ENCODE measurements at regions not wholly inside any gene's neighbourhood (a gene's known extent, or its start where the extent isn't known, plus 50 kb on each side); places are given as distances from the start of the nearest gene placed in this dataset.
"Not testable (repeated sequence)": the region's sequence is repeated elsewhere in the genome, so short reads cannot be mapped to it uniquely, and the experiment has no call there.

- DNase-seq (ENCODE audit: low spot score) = no peak
These were observed 970.9 kb downstream of the EFNA5 start for GRCh38 chr5:106699796-106700195.

DNA sequence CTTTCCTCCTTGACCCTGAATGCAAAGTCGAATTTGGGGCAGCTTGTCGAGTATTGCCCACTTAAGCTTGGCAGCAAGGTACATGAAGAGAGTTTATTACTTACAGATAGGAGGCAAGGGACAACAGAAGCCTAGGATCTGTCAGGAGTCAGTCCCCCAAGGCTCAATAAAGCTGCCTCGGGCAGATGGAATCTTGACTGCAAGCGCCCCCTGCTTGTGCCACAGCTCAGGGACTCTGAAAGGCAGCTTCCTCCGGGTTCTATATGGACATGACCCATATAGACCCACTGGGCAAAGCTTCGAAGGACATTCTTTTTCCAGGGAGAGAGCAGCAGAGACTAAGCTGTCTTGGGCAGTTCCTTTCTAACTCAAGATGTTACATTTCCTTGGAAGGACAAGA lies 971.5 kb downstream of the EFNA5 start:
- DNase-seq (ENCODE audit: low spot score) = no peak

GRCh38 chr5:106698169-106698568 lies 972.6 kb downstream of the EFNA5 start:
- DNase-seq (ENCODE audit: low spot score) = no peak

- DNase-seq (ENCODE audit: low spot score) = no peak
These were observed 979.0 kb downstream of the EFNA5 start for GRCh38 chr5:106691701-106692100.

GRCh38 chr5:106690585-106690984 lies 980.2 kb downstream of the EFNA5 start:
- no peak for DNase-seq (ENCODE audit: low spot score)

DNA sequence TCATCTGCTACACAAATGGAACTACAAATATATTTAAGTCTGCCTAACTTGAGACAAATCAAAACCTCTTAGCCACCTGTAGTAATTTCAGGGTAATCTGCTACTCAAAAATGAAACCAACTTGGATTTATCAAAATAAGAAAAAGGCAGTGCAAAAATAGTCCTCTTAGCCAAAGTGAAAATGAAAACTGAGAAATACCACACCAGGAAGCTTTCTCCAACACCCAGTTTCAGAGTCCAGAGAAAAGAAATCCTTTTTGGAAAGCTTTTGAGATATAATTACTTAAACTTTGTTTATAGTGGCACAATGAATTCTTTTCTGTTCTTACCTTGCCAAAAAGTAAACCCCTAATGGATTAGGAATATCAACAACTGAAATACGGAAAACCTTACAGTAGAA lies 990.4 kb downstream of the EFNA5 start:
- DNase-seq (ENCODE audit: low spot score) = no peak

GRCh38 chr5:106677057-106677456 lies 993.7 kb downstream of the EFNA5 start:
- DNase-seq (ENCODE audit: low spot score) = no peak

- no peak for DNase-seq (ENCODE audit: low spot score)
These were observed 995.0 kb downstream of the EFNA5 start for GRCh38 chr5:106675687-106676086.

- DNase-seq (ENCODE audit: low spot score) = no peak
These were observed 996.8 kb downstream of the EFNA5 start for GRCh38 chr5:106673941-106674340.

DNA sequence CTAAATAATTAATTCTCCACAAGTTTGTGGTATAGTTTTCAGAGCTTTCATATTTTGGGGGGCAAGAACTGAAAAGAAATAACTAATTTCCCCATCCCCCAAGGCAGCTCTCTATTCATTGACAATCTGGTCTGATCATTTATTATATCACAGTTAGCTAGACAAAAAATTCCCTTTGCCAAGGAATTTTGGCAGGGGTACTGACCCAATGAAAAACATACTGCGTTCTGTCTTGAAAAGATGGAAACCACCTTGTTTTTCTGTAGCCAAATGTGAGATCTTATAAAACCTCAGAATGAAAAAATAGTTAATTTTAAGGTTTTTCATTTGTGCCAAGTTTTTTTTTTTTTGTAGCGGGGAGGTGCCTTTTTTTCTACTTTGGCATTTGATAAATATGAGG lies 1008.9 kb downstream of the EFNA5 start:
- no peak for DNase-seq (ENCODE audit: low spot score)

GRCh38 chr5:106660681-106661080 lies 1010.1 kb downstream of the EFNA5 start:
- no peak for DNase-seq (ENCODE audit: low spot score)

GRCh38 chr5:106658150-106658549 lies 1012.6 kb downstream of the EFNA5 start:
- DNase-seq (ENCODE audit: low spot score) = no peak

DNA sequence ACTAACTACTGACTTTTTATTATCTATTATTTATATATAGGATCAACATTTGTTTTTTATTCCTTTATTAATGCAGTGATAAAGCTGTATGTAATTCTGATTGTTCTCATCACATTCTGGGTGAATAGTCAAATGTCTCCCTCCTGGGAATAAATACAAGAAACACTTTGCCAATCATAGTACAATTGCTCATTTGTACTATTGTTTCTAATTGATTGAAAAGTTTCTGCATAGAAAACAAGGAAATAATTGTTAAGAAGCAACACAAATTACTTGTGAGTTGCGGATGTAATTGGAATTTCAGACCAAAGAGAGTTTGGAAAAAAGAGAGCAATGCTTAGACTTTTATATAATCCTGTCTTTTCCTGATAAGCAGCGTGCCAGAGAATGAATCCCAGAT lies 1013.9 kb downstream of the EFNA5 start:
- no peak for DNase-seq (ENCODE audit: low spot score)

DNA sequence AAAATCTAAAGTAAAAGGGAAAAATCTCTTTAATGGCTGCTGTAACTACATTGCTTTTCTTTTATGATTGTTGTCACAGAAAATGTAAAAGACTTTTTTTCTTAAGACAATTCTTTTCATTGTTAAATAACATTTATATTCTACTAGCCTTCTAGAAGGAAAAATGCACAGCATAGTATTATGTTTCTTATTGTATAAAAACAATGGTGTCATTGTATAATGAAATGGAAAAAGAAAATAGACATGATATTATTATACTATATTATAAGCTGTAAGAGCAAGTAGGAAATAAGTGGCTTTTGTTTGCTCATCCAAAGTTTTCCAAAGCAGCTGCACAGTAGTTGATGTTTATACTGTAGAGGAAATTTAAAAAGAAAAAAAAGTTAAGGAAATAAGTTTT lies 1021.7 kb downstream of the EFNA5 start:
- no peak for DNase-seq (ENCODE audit: low spot score)

DNA sequence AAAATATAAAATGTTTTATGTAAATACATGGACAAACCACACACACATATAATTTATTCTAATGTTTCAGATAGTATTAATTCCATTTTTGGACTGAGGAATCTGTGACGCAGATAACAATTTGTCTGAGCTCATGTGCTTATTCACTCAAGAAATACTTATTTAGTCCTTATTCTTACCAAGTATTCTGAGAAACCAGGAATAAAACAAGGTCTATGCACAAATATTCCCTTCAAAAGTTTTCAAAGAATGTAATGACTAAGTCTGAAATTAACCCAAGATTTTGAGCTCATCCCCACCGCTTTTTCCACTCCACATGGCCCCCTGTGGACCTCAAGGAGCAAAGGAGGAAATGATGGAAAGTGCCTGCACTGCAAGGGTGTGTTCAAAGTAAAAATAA lies 1022.3 kb downstream of the EFNA5 start:
- DNase-seq (ENCODE audit: low spot score) = no peak

- DNase-seq (ENCODE audit: low spot score) = no peak
These were observed 1024.6 kb downstream of the EFNA5 start for GRCh38 chr5:106646106-106646505.

- DNase-seq (ENCODE audit: low spot score) = no peak
These were observed 1030.2 kb downstream of the EFNA5 start for GRCh38 chr5:106640511-106640910.

DNA sequence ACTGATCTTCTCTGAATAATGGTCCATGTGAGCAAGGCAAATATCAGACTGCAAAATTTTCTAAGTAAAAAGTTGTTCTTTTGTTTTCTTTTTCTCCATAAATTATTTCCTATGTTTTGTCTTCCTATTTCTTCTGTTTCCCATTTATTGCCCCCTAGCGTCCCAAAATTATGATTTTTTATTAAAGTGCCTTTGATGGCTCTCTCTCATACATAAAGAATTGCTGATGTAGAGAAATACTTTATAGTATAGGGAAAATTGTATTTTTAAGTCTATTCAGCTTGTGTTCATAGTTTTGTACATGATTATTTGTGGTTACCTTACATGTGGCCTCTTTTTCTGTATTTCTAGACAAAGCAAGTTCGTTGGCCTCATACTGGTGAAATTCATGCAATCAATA lies 1031.2 kb downstream of the EFNA5 start:
- DNase-seq (ENCODE audit: low spot score) = no peak

DNA sequence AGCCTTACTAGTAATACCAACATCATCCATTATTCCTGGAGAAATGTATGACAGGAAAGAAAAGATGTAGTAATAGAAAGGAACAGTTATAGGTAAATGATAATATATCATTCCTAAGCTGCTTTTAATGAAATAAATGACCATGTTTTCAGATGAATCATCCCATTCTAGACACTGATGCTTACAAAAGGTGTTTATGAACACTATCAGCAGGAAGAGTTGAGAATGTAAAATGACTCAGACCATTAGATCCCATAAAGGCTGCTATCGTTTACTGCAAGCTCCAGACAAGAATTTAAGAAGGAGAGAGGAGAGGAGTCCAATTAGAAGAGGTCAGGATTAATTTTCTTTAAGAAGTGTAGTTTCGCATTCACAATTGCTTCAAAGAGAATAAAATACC lies 1033.5 kb downstream of the EFNA5 start:
- no peak for DNase-seq (ENCODE audit: low spot score)

DNA sequence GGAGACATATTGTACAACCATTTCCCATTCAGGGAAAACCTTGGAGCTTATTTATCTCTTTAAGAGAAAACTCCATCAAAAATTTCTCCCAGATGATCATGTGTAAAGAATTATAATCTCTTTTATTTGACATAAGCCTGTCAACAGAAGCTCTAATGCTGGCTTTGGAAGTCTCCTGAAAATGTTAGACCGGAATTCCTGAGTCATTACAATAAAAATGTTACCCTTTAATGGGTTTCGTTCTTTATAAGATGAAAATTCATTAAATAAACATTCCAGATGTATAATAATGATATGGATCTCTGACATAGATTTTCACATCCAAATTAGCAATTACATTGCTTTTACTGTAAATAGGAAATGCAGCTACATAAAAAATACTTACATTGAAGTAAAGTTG lies 1036.4 kb downstream of the EFNA5 start:
- DNase-seq (ENCODE audit: low spot score) = no peak

- DNase-seq (ENCODE audit: low spot score) = no peak
These were observed 1036.9 kb downstream of the EFNA5 start for GRCh38 chr5:106633825-106634224.

DNA sequence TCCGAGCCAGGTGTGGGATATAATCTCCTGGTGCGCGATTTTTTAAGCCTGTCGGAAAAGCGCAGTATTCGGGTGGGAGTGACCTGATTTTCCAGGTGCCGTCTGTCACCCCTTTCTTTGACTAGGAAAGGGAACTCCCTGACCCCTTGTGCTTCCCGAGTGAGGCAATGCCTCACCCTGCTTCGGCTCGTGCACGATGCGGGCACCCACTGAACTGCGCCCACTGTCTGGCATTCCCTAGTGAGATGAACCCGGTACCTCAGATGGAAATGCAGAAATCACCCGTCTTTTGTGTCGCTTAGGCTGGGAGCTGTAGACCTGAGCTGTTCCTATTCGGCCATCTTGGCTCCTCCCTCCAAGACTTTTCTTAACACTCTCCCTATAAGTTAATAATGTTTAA lies 1042.3 kb downstream of the EFNA5 start:
- DNase-seq (ENCODE audit: low spot score) = not testable (repeated sequence)

DNA sequence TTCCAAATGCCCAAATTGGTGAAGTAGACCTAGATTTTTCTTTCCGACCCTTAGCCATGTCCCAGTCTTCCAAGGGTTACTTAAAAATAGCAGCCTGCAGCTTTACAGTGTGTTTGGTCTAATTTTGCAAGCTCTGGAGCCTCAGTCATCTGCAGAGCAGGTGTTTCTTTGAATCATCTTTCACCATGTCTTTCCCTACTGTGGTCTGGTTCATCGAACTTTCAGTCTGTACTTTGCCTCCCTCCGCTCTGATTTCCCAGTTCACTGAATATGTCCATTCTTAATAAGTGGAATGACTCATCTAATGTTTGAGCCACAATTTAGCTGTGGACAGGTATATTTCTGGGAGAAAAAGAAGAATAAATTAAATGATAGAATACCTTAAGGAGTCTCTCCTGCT lies 1060.7 kb downstream of the EFNA5 start:
- DNase-seq (ENCODE audit: low spot score) = no peak

GRCh38 chr5:106601620-106602019 lies 1069.1 kb downstream of the EFNA5 start:
- DNase-seq (ENCODE audit: low spot score) = no peak

DNA sequence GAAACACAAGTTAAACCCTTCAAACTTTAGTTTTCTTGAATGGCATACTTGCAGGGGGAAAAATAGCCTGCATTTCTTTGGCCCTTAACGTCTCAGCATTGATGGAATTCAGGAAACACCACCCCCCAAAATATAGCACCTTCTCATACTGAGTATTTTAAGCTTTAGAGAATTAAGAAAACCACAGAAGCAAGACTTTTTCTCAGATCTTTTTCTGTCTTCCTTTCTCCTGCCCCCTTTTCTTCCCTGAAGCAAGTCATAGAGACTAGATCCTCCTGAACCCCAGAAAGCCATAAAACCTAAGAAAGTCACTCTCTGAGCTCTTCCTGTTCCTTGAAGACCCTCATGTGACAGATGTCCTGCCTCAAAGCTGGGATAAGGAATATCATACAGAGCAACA lies 1069.9 kb downstream of the EFNA5 start:
- no peak for DNase-seq (ENCODE audit: low spot score)
